ENCODE measurements at regions not wholly inside any gene's neighbourhood (a gene's known extent, or its start where the extent isn't known, plus 50 kb on each side); places are given as distances from the start of the nearest gene placed in this dataset.

DNA sequence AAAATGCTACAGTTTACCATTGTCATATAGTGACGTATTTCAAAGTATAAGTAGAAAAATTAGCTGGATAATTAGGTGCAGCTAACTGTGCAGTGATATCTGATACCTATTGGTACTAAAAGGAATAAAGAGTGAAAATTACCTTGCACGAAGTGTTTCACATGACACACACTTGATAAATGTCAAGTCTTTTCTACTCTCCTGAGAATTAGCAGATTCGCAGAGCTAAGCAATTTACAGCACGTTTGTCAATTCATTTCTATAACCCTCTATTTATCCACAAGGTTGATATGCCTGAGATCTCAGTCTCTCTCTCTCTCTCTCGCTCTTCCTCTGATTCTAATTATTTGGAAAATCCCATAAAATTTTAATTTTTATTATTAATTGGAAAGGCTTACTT lies 1109.0 kb downstream of the EFNB2 start:
- no peak overlapping the region for H3K4me2 ChIP-seq (ENCODE audit: unreplicated experiment)
- H2AFZ ChIP-seq, result no peak overlapping the region
- H3K36me3 ChIP-seq (ENCODE audit: low read depth), result no peaks in the 10 kb centered on the region
- no peak for TF ChIP-seq EZH2 (IDR thresholded peaks at IDR 0.05; ENCODE audit: insufficient read depth, poor library complexity, severe bottlenecking)
- no peak for TF ChIP-seq EZH2phosphoT487 (IDR thresholded peaks at IDR 0.05; ENCODE audit: insufficient read depth, low read depth)
- H3K27me3 ChIP-seq (replicated peaks; ENCODE audit: insufficient read depth), result no peaks in the 10 kb centered on the region
- H3K4me3 ChIP-seq, result no peak overlapping the region
- H3K79me2 ChIP-seq (ENCODE audit: insufficient read depth), result no peaks in the 10 kb centered on the region
- in situ Hi-C loops (cut with MboI), result no loop called here
- 33 to 45% methylated on average over 5 of the region's 5 CpGs for WGBS, 2 experiments (ENCODE audit: low coverage in 1 of 2, low lambda C conversion rate in 2 of 2, missing lambda C conversion rate in 2 of 2)
- DNase-seq, result no peak
- no peaks in the 10 kb centered on the region for H3K4me1 ChIP-seq (ENCODE audit: insufficient read depth)
- no peak overlapping the region for H3K9ac ChIP-seq
- no peak overlapping the region for H3K27ac ChIP-seq
- H4K20me1 ChIP-seq (ENCODE audit: insufficient read depth), result no peaks in the 10 kb centered on the region
- H3K9me3 ChIP-seq (ENCODE audit: low read depth), result no peaks in the 10 kb centered on the region
- no peaks in the 10 kb centered on the region for H3F3A ChIP-seq (ENCODE audit: insufficient read depth)
- no peaks in the 10 kb centered on the region; the same call in 1 of the 2 replicates for H3K9me2 ChIP-seq (ENCODE audit: insufficient read depth)

DNA sequence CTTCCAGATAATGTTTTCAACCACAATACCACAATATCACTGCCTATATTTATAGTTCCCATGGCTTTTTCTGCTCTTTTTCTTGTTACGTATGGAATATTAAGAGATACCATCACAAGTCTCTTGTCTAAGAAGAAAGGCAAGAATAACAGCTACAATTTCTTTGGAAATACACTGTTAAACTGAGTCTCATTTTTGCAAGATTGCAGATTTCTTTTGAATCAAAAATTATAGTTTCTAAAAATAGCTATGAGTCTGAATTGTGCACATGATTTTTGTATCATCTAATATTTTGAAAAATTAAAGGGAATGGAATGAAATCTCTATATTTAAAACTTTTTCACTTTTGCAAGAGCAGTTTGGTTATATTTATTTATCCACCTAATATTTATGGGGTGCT lies 1120.8 kb downstream of the EFNB2 start:
- 7 to 17% methylated on average over 1 of the region's 1 CpG for WGBS, 2 experiments (ENCODE audit: low coverage in 1 of 2, low lambda C conversion rate in 2 of 2, missing lambda C conversion rate in 2 of 2)
- H3K36me3 ChIP-seq (ENCODE audit: low read depth), result no peaks in the 10 kb centered on the region
- no peaks in the 10 kb centered on the region for H3K4me1 ChIP-seq (ENCODE audit: insufficient read depth)
- H3K79me2 ChIP-seq (ENCODE audit: insufficient read depth), result no peaks in the 10 kb centered on the region
- no peak overlapping the region for H3K4me3 ChIP-seq
- H3K9ac ChIP-seq, result no peak overlapping the region
- H3F3A ChIP-seq (ENCODE audit: insufficient read depth), result no peaks in the 10 kb centered on the region
- no peaks in the 10 kb centered on the region for H3K9me2 ChIP-seq (ENCODE audit: insufficient read depth)
- H3K4me2 ChIP-seq (ENCODE audit: unreplicated experiment), result no peak overlapping the region
- no peaks in the 10 kb centered on the region for H4K20me1 ChIP-seq (ENCODE audit: insufficient read depth)
- no peak for TF ChIP-seq EZH2 (IDR thresholded peaks at IDR 0.05; ENCODE audit: insufficient read depth, poor library complexity, severe bottlenecking)
- TF ChIP-seq EZH2phosphoT487 (IDR thresholded peaks at IDR 0.05; ENCODE audit: insufficient read depth, low read depth), result no peak
- H2AFZ ChIP-seq, result no peak overlapping the region
- in situ Hi-C loops (cut with MboI), result no loop called here
- H3K27ac ChIP-seq, result no peak overlapping the region
- no peak for DNase-seq
- H3K27me3 ChIP-seq (replicated peaks; ENCODE audit: insufficient read depth), result no peaks in the 10 kb centered on the region
- H3K9me3 ChIP-seq (ENCODE audit: low read depth), result peaks cover 8% of the 10 kb centered on the region

DNA sequence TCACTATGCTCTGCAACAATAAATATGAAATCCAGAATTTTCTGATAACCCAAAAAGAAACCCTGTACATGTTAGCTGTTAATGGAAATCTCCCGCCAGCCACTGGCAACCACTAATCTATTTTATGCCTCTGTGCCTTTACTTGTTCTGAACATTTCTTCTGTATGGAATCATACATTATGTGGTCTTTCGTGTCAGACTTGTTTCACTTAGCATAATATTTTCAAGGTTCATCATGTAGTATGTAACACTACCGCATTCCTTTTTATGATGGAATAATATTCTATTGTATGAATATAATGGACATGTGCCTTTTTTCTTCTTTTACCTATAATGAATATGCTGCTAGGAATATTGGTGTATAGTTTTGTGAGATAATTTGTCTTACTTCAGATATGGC lies 1123.3 kb downstream of the EFNB2 start:
- Histone ChIP-seq H3K9ac (no peak overlapping the region), H2AFZ (no peak overlapping the region), H3K4me3 (no peak overlapping the region), H3K9me3 (ENCODE audit: low read depth) (peaks cover 8% of the 10 kb centered on the region), H3K4me1 (ENCODE audit: insufficient read depth) (no peaks in the 10 kb centered on the region), H3K27me3 (replicated peaks; ENCODE audit: insufficient read depth) (no peaks in the 10 kb centered on the region), H3K27ac (no peak overlapping the region), H4K20me1 (ENCODE audit: insufficient read depth) (no peaks in the 10 kb centered on the region), H3F3A (ENCODE audit: insufficient read depth) (no peaks in the 10 kb centered on the region), H3K36me3 (ENCODE audit: low read depth) (no peaks in the 10 kb centered on the region), H3K79me2 (ENCODE audit: insufficient read depth) (no peaks in the 10 kb centered on the region), H3K4me2 (ENCODE audit: unreplicated experiment) (no peak overlapping the region), H3K9me2 (ENCODE audit: insufficient read depth) (no peaks in the 10 kb centered on the region)
- in situ Hi-C loops (cut with MboI), result no loop called here
- no peak for DNase-seq
- TF ChIP-seq EZH2 (IDR thresholded peaks at IDR 0.05; ENCODE audit: insufficient read depth, poor library complexity, severe bottlenecking) (no peak), EZH2phosphoT487 (IDR thresholded peaks at IDR 0.05; ENCODE audit: insufficient read depth, low read depth) (no peak)
- WGBS, 2 experiments (ENCODE audit: low coverage in 1 of 2, low lambda C conversion rate in 2 of 2, missing lambda C conversion rate in 2 of 2), result 53 to 61% methylated on average over 3 of the region's 3 CpGs

DNA sequence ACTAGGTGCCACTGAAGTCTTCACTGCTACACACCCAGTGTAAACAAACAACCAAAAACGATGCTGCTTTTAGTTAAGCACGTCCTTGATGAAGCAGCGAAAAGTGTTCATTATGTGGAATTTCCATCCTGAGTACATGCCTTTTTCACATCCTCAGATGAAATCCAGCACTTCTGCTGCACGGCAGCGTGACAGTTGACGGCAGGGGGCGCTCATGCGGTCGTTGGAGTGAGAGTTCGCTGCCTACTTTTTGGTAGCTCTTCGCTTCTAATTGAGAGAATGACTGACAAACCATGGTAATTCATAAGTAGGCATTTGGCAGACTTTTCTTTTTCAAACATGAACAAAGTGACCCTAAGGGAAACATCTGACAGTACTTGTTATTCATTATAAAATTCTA lies 1124.9 kb downstream of the EFNB2 start:
- 36 to 41% methylated on average over 11 of the region's 11 CpGs for WGBS, 2 experiments (ENCODE audit: low coverage in 1 of 2, low lambda C conversion rate in 2 of 2, missing lambda C conversion rate in 2 of 2)
- no peak overlapping the region for H3K4me3 ChIP-seq
- no peak overlapping the region for H3K4me2 ChIP-seq (ENCODE audit: unreplicated experiment)

DNA sequence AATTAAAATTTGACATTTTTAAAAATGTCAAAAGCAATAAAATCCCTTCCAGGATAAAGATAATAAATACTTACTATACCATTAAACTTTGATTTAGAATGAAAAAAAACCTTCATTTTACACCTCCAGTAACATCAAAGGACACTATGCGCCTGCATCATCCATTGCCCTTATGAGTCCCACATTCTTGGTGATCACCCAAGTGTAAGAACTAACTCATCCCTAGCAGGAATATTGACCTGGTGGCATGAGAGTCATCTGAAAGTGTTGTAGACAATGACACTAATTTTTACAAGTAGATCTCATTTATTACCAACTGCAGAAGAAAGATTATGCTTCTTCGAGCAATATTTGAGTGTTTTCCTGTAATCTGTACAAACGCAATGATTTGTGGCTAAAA lies 1128.9 kb downstream of the EFNB2 start:
- no peaks in the 10 kb centered on the region for H3F3A ChIP-seq (ENCODE audit: insufficient read depth)
- no peaks in the 10 kb centered on the region for H3K9me3 ChIP-seq (ENCODE audit: low read depth)
- no peaks in the 10 kb centered on the region for H3K79me2 ChIP-seq (ENCODE audit: insufficient read depth)
- no peak overlapping the region for H2AFZ ChIP-seq
- DNase-seq, result no peak
- 25 to 43% methylated on average over 3 of the region's 3 CpGs for WGBS, 2 experiments (ENCODE audit: low coverage in 1 of 2, low lambda C conversion rate in 2 of 2, missing lambda C conversion rate in 2 of 2)
- H3K9me2 ChIP-seq (ENCODE audit: insufficient read depth), result no peaks in the 10 kb centered on the region
- no peak overlapping the region for H3K9ac ChIP-seq
- H4K20me1 ChIP-seq (ENCODE audit: insufficient read depth), result no peaks in the 10 kb centered on the region
- TF ChIP-seq EZH2phosphoT487 (IDR thresholded peaks at IDR 0.05; ENCODE audit: insufficient read depth, low read depth) (no peak), EZH2 (IDR thresholded peaks at IDR 0.05; ENCODE audit: insufficient read depth, poor library complexity, severe bottlenecking) (no peak)
- no peaks in the 10 kb centered on the region for H3K36me3 ChIP-seq (ENCODE audit: low read depth)
- no peak overlapping the region for H3K27ac ChIP-seq
- no peak overlapping the region for H3K4me3 ChIP-seq
- H3K27me3 ChIP-seq (replicated peaks; ENCODE audit: insufficient read depth), result no peaks in the 10 kb centered on the region
- no peak overlapping the region for H3K4me2 ChIP-seq (ENCODE audit: unreplicated experiment)
- no peaks in the 10 kb centered on the region for H3K4me1 ChIP-seq (ENCODE audit: insufficient read depth)
- in situ Hi-C loops (cut with MboI), result no loop called here

More for the DNA sequence above, 1124.9 kb downstream of the EFNB2 start:
- no peaks in the 10 kb centered on the region for H3K27me3 ChIP-seq (replicated peaks; ENCODE audit: insufficient read depth)
- no peak for TF ChIP-seq EZH2phosphoT487 (IDR thresholded peaks at IDR 0.05; ENCODE audit: insufficient read depth, low read depth)
- TF ChIP-seq EZH2 (IDR thresholded peaks at IDR 0.05; ENCODE audit: insufficient read depth, poor library complexity, severe bottlenecking), result no peak
- H4K20me1 ChIP-seq (ENCODE audit: insufficient read depth), result no peaks in the 10 kb centered on the region
- no peak overlapping the region for H3K27ac ChIP-seq
- no peaks in the 10 kb centered on the region for H3K79me2 ChIP-seq (ENCODE audit: insufficient read depth)
- DNase-seq, result peak; percentile 19
- no peaks in the 10 kb centered on the region for H3F3A ChIP-seq (ENCODE audit: insufficient read depth)
- H2AFZ ChIP-seq, result no peak overlapping the region
- peaks cover 8% of the 10 kb centered on the region for H3K9me3 ChIP-seq (ENCODE audit: low read depth)
- no peaks in the 10 kb centered on the region for H3K36me3 ChIP-seq (ENCODE audit: low read depth)
- no peaks in the 10 kb centered on the region for H3K4me1 ChIP-seq (ENCODE audit: insufficient read depth)
- H3K9me2 ChIP-seq (ENCODE audit: insufficient read depth), result no peaks in the 10 kb centered on the region
- no peak overlapping the region for H3K9ac ChIP-seq
- in situ Hi-C loops (cut with MboI), result no loop called here
